ENCODE measurements at regions not wholly inside any gene's neighbourhood (a gene's known extent, or its start where the extent isn't known, plus 50 kb on each side); places are given as distances from the start of the nearest gene placed in this dataset.

- TF ChIP-seq CTCF (CRISPR knock-in tag; IDR thresholded peaks at IDR 0.05) (no peak), HDAC2 (CRISPR knock-in tag; IDR thresholded peaks at IDR 0.05) (no peak), HDAC6 (IDR thresholded peaks at IDR 0.05; ENCODE audit: low read depth, low read length) (no peak), ZHX1 (CRISPR knock-in tag; IDR thresholded peaks at IDR 0.05; ENCODE audit: low read depth) (no peak), E2F1 (CRISPR knock-in tag; IDR thresholded peaks at IDR 0.05) (no peak), NBN (conservative IDR thresholded peaks at IDR 0.05) (no peak), SNAPC2 (CRISPR knock-in tag; IDR thresholded peaks at IDR 0.05) (no peak), POLR2A (IDR thresholded peaks at IDR 0.05; ENCODE audit: insufficient read depth in 1 of 2, low read depth in 2 of 2, low read length in 2 of 2) (no peak), NFE2L1 (CRISPR knock-in tag; IDR thresholded peaks at IDR 0.05; ENCODE audit: borderline replicate concordance) (no peak)
Measured at GRCh38 chr4:187687697-187688096, 307.9 kb upstream of the ZFP42 start.
